ENCODE measurements at regions not wholly inside any gene's neighbourhood (a gene's known extent, or its start where the extent isn't known, plus 50 kb on each side); places are given as distances from the start of the nearest gene placed in this dataset.

GRCh38 chr2:60118061-60118460 is 435.4 kb downstream of the BCL11A start:
- Histone ChIP-seq H2BK5ac (ENCODE audit: low read depth, low read length) (no peak overlapping the region), H3K14ac (ENCODE audit: insufficient read length) (no peak overlapping the region), H3K4me2 (ENCODE audit: insufficient read depth in 1 of 2, low read depth in 2 of 2, low read length in 2 of 2) (no peak overlapping the region), H2BK20ac (ENCODE audit: low read length) (no peak overlapping the region), H3K23ac (ENCODE audit: insufficient read length) (no peak overlapping the region), H3K27me3 (replicated peaks in 1 of 4; ENCODE audit: control insufficient read depth in 3 of 4, extremely low read depth in 1 of 4, insufficient read depth in 3 of 4, low read length in 3 of 4) (no peaks in the 10 kb centered on the region), H3K18ac (ENCODE audit: extremely low read depth, low read length) (no peak overlapping the region), H3K4me3 (ENCODE audit: extremely low read depth in 1 of 4, insufficient read depth in 2 of 4, low read depth in 3 of 4, low read length in 4 of 4) (no peak overlapping the region), H3K23me2 (ENCODE audit: low read depth, low read length) (no peaks in the 10 kb centered on the region), H3K79me1 (ENCODE audit: low read depth, low read length) (no peaks in the 10 kb centered on the region), H2BK15ac (ENCODE audit: low read length) (no peak overlapping the region), H3K36me3 (ENCODE audit: control insufficient read depth in 2 of 4, insufficient read depth in 4 of 4, low read length in 3 of 4) (no peaks in the 10 kb centered on the region), H2AFZ (ENCODE audit: low read length) (no peak overlapping the region), H4K91ac (replicated peaks; ENCODE audit: insufficient read length, low read length) (no peak overlapping the region), H3K27ac (ENCODE audit: low read depth, low read length) (no peak overlapping the region), H2AK5ac (ENCODE audit: low read depth, low read length) (no peak overlapping the region), H4K5ac (ENCODE audit: insufficient read length, low read depth, low read length) (no peak overlapping the region), H3K79me2 (ENCODE audit: control insufficient read depth in 1 of 2, insufficient read depth in 2 of 2, low read length in 2 of 2) (no peaks in the 10 kb centered on the region), H3K56ac (replicated peaks; ENCODE audit: insufficient read length, low read depth, low read length) (no peak overlapping the region), H4K8ac (ENCODE audit: extremely low read depth, insufficient read depth, low read length) (no peak overlapping the region), H4K20me1 (replicated peaks in 1 of 2; ENCODE audit: control insufficient read depth in 1 of 2, insufficient read depth in 2 of 2, low read length in 2 of 2) (no peaks in the 10 kb centered on the region), H3K9ac (replicated peaks in 1 of 4; ENCODE audit: extremely low read depth in 1 of 4, low read depth in 3 of 4, low read length in 3 of 4) (no peak overlapping the region), H2BK120ac (replicated peaks; ENCODE audit: low read depth, low read length) (no peak overlapping the region), H3K4me1 (replicated peaks in 1 of 4; ENCODE audit: control insufficient read depth in 3 of 4, insufficient read depth in 4 of 4, low read length in 3 of 4) (no peaks in the 10 kb centered on the region), H3K4ac (replicated peaks; ENCODE audit: insufficient read length, low read depth, low read length) (no peak overlapping the region), H3K9me3 (ENCODE audit: insufficient read depth in 2 of 2, low read depth in 1 of 2, low read length in 1 of 2) (peaks cover 12 to 14% of the 10 kb centered on the region in 2 experiments; a peak in 3 of 4 replicates), H2BK12ac (ENCODE audit: low read depth, low read length) (no peak overlapping the region)
- POLR2A ChIA-PET (ENCODE audit: partially characterized antibody) = no interaction called here
- no peak for FAIRE-seq
- CTCF ChIA-PET (ENCODE audit: partially characterized antibody) = interaction anchor here (0.8 to 1.6 kb wide), 2 partner anchors 25 to 185 kb away, joined by 3 read pairs; no protein-coding TSS in a partner anchor
- 79% methylated on average over 1 of the region's 1 CpG; no CpG with 5 or more reads in 1 of the 2 experiments for WGBS, 2 experiments (ENCODE audit: extremely low coverage in 1 of 2, insufficient coverage in 1 of 2, insufficient read length in 1 of 2, insufficient replicate concordance in 2 of 2, low coverage in 1 of 2, low lambda C conversion rate in 2 of 2, missing lambda C conversion rate in 1 of 2)
- no peak for DNase-seq (ENCODE audit: low read depth in 1 of 2, low spot score in 2 of 2)
- TF ChIP-seq POLR2AphosphoS5 (IDR thresholded peaks at IDR 0.05; ENCODE audit: low read depth, low read length) = no peak
- TF ChIP-seq HDAC6 (IDR thresholded peaks at IDR 0.05; ENCODE audit: low read depth, low read length) = no peak
- no peak for TF ChIP-seq CEBPB (IDR thresholded peaks at IDR 0.05; ENCODE audit: low read depth, low read length)
- no peak for TF ChIP-seq CTBP2 (IDR thresholded peaks at IDR 0.05; ENCODE audit: borderline replicate concordance, insufficient read depth, insufficient read length, low read length)
- TF ChIP-seq EP300 (IDR thresholded peaks at IDR 0.05; ENCODE audit: borderline replicate concordance in 1 of 2, low read depth in 2 of 2, low read length in 2 of 2) = no peak
- TF ChIP-seq MAFK (IDR thresholded peaks at IDR 0.05; ENCODE audit: low read depth, low read length) = no peak
- no peak for TF ChIP-seq CBX8 (IDR thresholded peaks at IDR 0.05; ENCODE audit: borderline replicate concordance, low read depth, low read length)
- TF ChIP-seq TAF1 (IDR thresholded peaks at IDR 0.05; ENCODE audit: low read depth, low read length) = no peak
- no peak for TF ChIP-seq EZH2 (IDR thresholded peaks at IDR 0.05; ENCODE audit: low read depth, low read length, severe bottlenecking)
- TF ChIP-seq BACH1 (IDR thresholded peaks at IDR 0.05; ENCODE audit: low read length) = no peak
- no peak for TF ChIP-seq TCF12 (IDR thresholded peaks at IDR 0.05; ENCODE audit: low read depth, low read length)
- TF ChIP-seq KDM1A (IDR thresholded peaks at IDR 0.05; ENCODE audit: borderline replicate concordance, low read length) = no peak
- no peak for TF ChIP-seq POLR2A (IDR thresholded peaks at IDR 0.05; ENCODE audit: control extremely low read depth in 1 of 2, low read depth in 2 of 2, low read length in 2 of 2)
- TF ChIP-seq PHF8 (conservative IDR thresholded peaks at IDR 0.05; ENCODE audit: low read depth, low read length) = no peak
- no peak for TF ChIP-seq SIRT6 (IDR thresholded peaks at IDR 0.05; ENCODE audit: low read length)
- TF ChIP-seq, protein P1, sequence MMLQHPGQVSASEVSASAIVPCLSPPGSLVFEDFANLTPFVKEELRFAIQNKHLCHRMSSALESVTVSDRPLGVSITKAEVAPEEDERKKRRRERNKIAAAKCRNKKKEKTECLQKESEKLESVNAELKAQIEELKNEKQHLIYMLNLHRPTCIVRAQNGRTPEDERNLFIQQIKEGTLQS (IDR thresholded peaks at IDR 0.05; ENCODE audit: insufficient read depth, low read depth, low read length) = no peak
